Body of pancreas (tissue), 4 donors: ENCODE measurements at regions not wholly inside any gene's neighbourhood (a gene's known extent, or its start where the extent isn't known, plus 50 kb on each side); places are given as distances from the start of the nearest gene placed in this dataset.

ENCODE experiments used
- CTCF ChIP-seq, 7 experiments: fragments of 450-650 bp in 4 of 7; fragments of 200-600 bp in 3 of 7; sonication (generic) in 3 of 7; IDR thresholded peaks; one replicate each; pipeline ENCODE4 v1.5.1; 2016 to 2019; ENCODE audit warnings: antibody characterized with exemption in 7 of 7
- POLR2A ChIP-seq, 3 donors: fragments of 450-650 bp; IDR thresholded peaks; one replicate each; pipeline ENCODE4 v1.6.1; 2016; ENCODE audit warnings: antibody characterized with exemption in 3 of 3, mild to moderate bottlenecking in 2 of 3

- no peak for TF ChIP-seq CTCF (IDR thresholded peaks at IDR 0.05)
- TF ChIP-seq POLR2A (IDR thresholded peaks at IDR 0.05): peak in 1 of 3 donors; percentile 17
Measured at GRCh38 chr4:118586357-118586790, 98.8 kb upstream of the METTL14 start.
